Cerebellar cortex (tissue), 1 donor: ENCODE measurements at regions not wholly inside any gene's neighbourhood (a gene's known extent, or its start where the extent isn't known, plus 50 kb on each side); places are given as distances from the start of the nearest gene placed in this dataset.

Source experiments
- DNase-seq: peaks from one replicate; pipeline ENCODE4 v3.0.0-alpha.2; 2015; ENCODE audit warnings: low spot score

GRCh38 chr2:172328103-172328841 lies 99.1 kb upstream of the ITGA6 start:
- DNase-seq, result no peak

GRCh38 chr2:172329416-172329773 lies 98.0 kb upstream of the ITGA6 start:
- DNase-seq, result no peak

- DNase-seq, result no peak
Observed at GRCh38 chr2:172329774-172330671, 97.4 kb upstream of the ITGA6 start.

GRCh38 chr2:172332507-172332906 lies 94.9 kb upstream of the ITGA6 start:
- no peak for DNase-seq

GRCh38 chr2:172333235-172333977 lies 94.0 kb upstream of the ITGA6 start:
- peak; percentile 19 for DNase-seq

- no peak for DNase-seq
Observed at GRCh38 chr2:172333978-172334330, 93.4 kb upstream of the ITGA6 start.

GRCh38 chr2:172334988-172335387 lies 92.4 kb upstream of the ITGA6 start:
- no peak for DNase-seq

GRCh38 chr2:172335736-172336135 lies 91.7 kb upstream of the ITGA6 start:
- peak; percentile 8 for DNase-seq

GRCh38 chr2:172336681-172337080 lies 90.7 kb upstream of the ITGA6 start:
- no peak for DNase-seq

- DNase-seq, result no peak
Observed at GRCh38 chr2:172339371-172340010, 87.9 kb upstream of the ITGA6 start.

GRCh38 chr2:172340394-172340793 lies 87.0 kb upstream of the ITGA6 start:
- no peak for DNase-seq

- DNase-seq, result no peak
Observed at GRCh38 chr2:172342078-172342477, 85.3 kb upstream of the ITGA6 start.

GRCh38 chr2:172342611-172343010 lies 84.8 kb upstream of the ITGA6 start:
- no peak for DNase-seq

- no peak for DNase-seq
Observed at GRCh38 chr2:172344159-172344558, 83.2 kb upstream of the ITGA6 start.

GRCh38 chr2:172345956-172346555 lies 81.3 kb upstream of the ITGA6 start:
- no peak for DNase-seq

GRCh38 chr2:172348555-172349288 lies 78.7 kb upstream of the ITGA6 start:
- no peak for DNase-seq

GRCh38 chr2:172350839-172351479 lies 76.4 kb upstream of the ITGA6 start:
- DNase-seq, result peak; percentile 89

- DNase-seq, result no peak
Observed at GRCh38 chr2:172351586-172351985, 75.8 kb upstream of the ITGA6 start.

GRCh38 chr2:172354347-172354746 lies 73.0 kb upstream of the ITGA6 start:
- DNase-seq, result no peak

- no peak for DNase-seq
Observed at GRCh38 chr2:172357442-172357841, 69.9 kb upstream of the ITGA6 start.
